Pancreas (tissue), 10 donors: ENCODE measurements at regions not wholly inside any gene's neighbourhood (a gene's known extent, or its start where the extent isn't known, plus 50 kb on each side); places are given as distances from the start of the nearest gene placed in this dataset.

ENCODE experiments used
- ATAC-seq, 4 donors: fragments of 200-7000 bp; cut with Tn5 transposase; one replicate each; pipeline versions ENCODE4 v1.8.0 to v1.9.1; 2020; ENCODE audit warnings: mild to moderate bottlenecking in 4 of 4, moderate library complexity in 4 of 4
- DNase-seq, 6 donors: peaks; one replicate each; pipeline ENCODE4 v3.0.0-alpha.2; 2020
- FAIRE-seq: peaks from 2 replicates; lab custom pipeline; 2012; peaks lifted over from hg19 to GRCh38; lab: Jason Lieb, UNC
- H3K27ac ChIP-seq, 4 donors: fragments of 200-600 bp; sonication (generic); 1 replicate in 3 of 4; 2 replicates in 1 of 4; pipeline versions ENCODE4 v1.5.0 to v1.8.0; 2020
- H3K27me3 ChIP-seq, 4 donors: fragments of 200-600 bp; one replicate each; pipeline ENCODE4 v1.8.0; 2021
- H3K36me3 ChIP-seq, 3 donors: fragments of 200-600 bp; sonication (generic) in 1 of 3; one replicate each; pipeline versions ENCODE4 v1.5.0 to v1.8.0; 2020 to 2021
- H3K4me1 ChIP-seq, 3 donors: fragments of 200-600 bp; one replicate each; pipeline ENCODE4 v1.8.0; 2021
- H3K4me3 ChIP-seq, 4 donors: fragments of 200-600 bp; sonication (generic) in 2 of 4; one replicate each; pipeline versions ENCODE4 v1.5.0 to v1.8.0; 2020 to 2021
- H3K9me3 ChIP-seq, 4 donors: fragments of 200-600 bp; one replicate each; pipeline ENCODE4 v1.8.0; 2021
- CTCF ChIP-seq, 4 donors: fragments of 200-600 bp; sonication (generic) in 3 of 4; IDR thresholded peaks; one replicate each; pipeline versions ENCODE4 v1.5.0 to v1.8.0; 2021; ENCODE audit warnings: antibody characterized with exemption in 4 of 4
- WGBS, 2 donors: extraction: QIAGEN DNeasy Blood & Tissue Kit; methylation state at CpG; one replicate each; pipeline ENCODE4 v1.1.7; 2013; 5-methylcytosine and 5-hydroxymethylcytosine counted together
- intact Hi-C, 3 donors: fragments of 100-400 bp; cut with DNase I; formaldehyde crosslinking; loops; one replicate each; pipeline versions ENCODE4 v1.11.1 to v1.14.2; 2022
- donor health status: healthy with polysubstance abuse.
- donor health status: DM: no; HTN: no; CAD: no; lungs with moderate emphysema.
- donor health status: DM: no; HTN: no; CAD: no.
- donor health status: control.
- donor health status: control.
- donor health status: Bipolar disorder and iron deficiency.
- donor health status: DM: yes; HTN: yes; CAD: no.
- donor health status: DM: no; HTN: no; CAD: no.
- donor health status: DM: no; HTN: no; CAD: no.
- donor health status: DM: yes; HTN: yes; CAD: no.

DNA sequence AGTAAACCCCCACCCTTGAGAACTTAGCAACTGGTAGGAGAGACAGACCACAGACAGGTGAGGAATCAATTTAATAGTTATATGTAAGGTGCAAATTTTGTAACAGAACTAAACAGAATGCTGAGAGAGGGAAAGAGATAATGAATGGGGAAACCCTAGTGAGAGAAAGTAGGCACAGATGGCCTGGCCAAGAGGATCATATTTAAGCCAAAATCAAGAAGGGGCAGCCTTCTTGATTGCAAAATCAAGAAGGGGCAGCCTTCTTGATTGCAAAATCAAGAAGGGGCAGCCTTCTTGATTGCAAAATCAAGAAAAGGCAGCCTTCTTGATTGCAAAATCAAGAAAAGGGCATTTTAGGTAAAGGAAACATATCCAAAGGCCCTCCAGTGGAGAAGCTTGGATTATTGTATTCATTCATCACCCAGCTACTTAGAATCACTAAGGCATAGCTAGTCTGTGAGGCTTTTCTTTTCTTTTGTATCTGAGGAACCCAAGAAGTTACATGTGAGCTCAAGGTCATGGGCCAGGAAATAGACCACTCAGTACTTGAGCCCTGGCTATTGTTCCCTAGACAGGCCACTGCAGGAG lies 190.6 kb downstream of the CYLD start:
- no peak overlapping the region for H3K27ac ChIP-seq
- no peaks in the 10 kb centered on the region for H3K27me3 ChIP-seq
- H3K4me1 ChIP-seq, result no peaks in the 10 kb centered on the region
- no peaks in the 10 kb centered on the region for H3K9me3 ChIP-seq
- intact Hi-C loops, result no loop called here
- FAIRE-seq, result no peak
- no peaks in the 10 kb centered on the region for H3K36me3 ChIP-seq
- DNase-seq, result no peak
- no peak overlapping the region for H3K4me3 ChIP-seq
- no peak for TF ChIP-seq CTCF (IDR thresholded peaks at IDR 0.05)
- no peak for ATAC-seq

GRCh38 chr16:50928065-50928464 lies 186.2 kb downstream of the CYLD start:
- Histone ChIP-seq H3K36me3 (no peaks in the 10 kb centered on the region), H3K4me1 (peaks cover 0 to 8% (median 6%) of the 10 kb centered on the region in 3 donors), H3K9me3 (no peaks in the 10 kb centered on the region), H3K27me3 (no peaks in the 10 kb centered on the region), H3K4me3 (no peak overlapping the region), H3K27ac (no peak overlapping the region)
- DNase-seq, result no peak
- WGBS, 2 donors, result 59 to 65% methylated on average over 5 of the region's 5 CpGs
- intact Hi-C loops, result no loop called here
- FAIRE-seq, result no peak
- TF ChIP-seq CTCF (IDR thresholded peaks at IDR 0.05), result no peak
- no peak for ATAC-seq

- FAIRE-seq (no peak), DNase-seq (peak in 1 of 6 donors; percentile 18), ATAC-seq (peak; percentile 77 to 88 (median 84))
- H3K27me3 ChIP-seq, result no peaks in the 10 kb centered on the region
- H3K4me1 ChIP-seq, result peaks cover 0 to 8% (median 6%) of the 10 kb centered on the region in 3 donors
- no peaks in the 10 kb centered on the region for H3K9me3 ChIP-seq
- no peaks in the 10 kb centered on the region for H3K36me3 ChIP-seq
- H3K4me3 ChIP-seq, result no peak overlapping the region
- 23% methylated on average over 7 of the region's 7 CpGs for WGBS, 2 donors
- no peak overlapping the region for H3K27ac ChIP-seq
- no peak for TF ChIP-seq CTCF (IDR thresholded peaks at IDR 0.05)
- intact Hi-C loops, result no loop called here
Observed at GRCh38 chr16:50925758-50926357, 184.0 kb downstream of the CYLD start.

DNA sequence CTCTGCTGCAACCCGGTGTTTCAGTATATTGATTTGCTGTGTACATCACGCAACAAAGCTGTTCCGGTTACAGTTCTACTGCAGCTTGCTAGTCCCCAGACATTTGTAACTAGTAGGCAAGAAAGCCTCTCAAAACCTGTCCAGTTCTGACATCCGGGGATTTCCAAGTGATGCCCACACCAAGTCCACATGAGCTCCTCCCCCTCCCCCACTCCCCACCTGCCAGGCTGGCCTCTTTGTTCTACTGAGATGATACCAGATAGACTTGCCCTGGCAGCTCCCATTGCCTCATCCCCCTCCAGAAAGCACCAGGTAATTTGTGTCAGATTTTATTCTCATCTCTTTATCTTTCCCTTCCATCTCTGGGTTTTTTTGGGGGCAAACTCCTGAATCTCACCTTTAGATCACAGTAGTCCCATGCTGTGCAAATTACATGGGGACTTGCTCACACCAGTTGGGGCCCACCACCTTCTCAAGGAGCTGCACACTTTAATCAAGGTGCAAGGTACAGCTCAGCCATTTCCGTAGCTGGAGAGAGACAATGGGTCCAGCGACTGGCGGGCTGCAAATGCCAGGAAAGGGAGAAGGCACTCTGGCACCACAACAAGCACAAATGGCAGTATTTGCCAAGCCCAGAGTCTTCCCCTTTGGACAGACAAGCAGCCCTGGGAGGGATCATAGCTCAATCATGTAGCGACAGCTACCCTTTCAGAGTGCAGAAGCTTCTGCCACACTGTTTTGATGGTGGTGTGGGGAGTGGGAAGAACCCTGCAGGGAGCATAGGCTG lies 183.1 kb downstream of the CYLD start:
- Histone ChIP-seq H3K27ac (no peak overlapping the region), H3K4me1 (peaks cover 0 to 8% (median 6%) of the 10 kb centered on the region in 3 donors), H3K36me3 (no peaks in the 10 kb centered on the region), H3K27me3 (no peaks in the 10 kb centered on the region), H3K9me3 (no peaks in the 10 kb centered on the region), H3K4me3 (no peak overlapping the region)
- WGBS, 2 donors, result 77 to 83% methylated on average over 8 of the region's 8 CpGs
- FAIRE-seq (no peak), ATAC-seq (peak in 1 of 4 donors; percentile 48), DNase-seq (no peak)
- intact Hi-C loops, result no loop called here
- no peak for TF ChIP-seq CTCF (IDR thresholded peaks at IDR 0.05)
